Transverse colon (tissue), 4 donors: ENCODE measurements at regions not wholly inside any gene's neighbourhood (a gene's known extent, or its start where the extent isn't known, plus 50 kb on each side); places are given as distances from the start of the nearest gene placed in this dataset.

ENCODE experiments used
- CTCF ChIP-seq, 5 experiments: fragments of 200-600 bp in 3 of 5; fragments of 450-650 bp in 2 of 5; sonication (generic) in 3 of 5; IDR thresholded peaks; 1 replicate in 2 of 5; 2 replicates in 3 of 5; pipeline ENCODE4 v1.5.1; 2016 to 2017; ENCODE audit warnings: antibody characterized with exemption in 5 of 5, inconsistent platforms in 3 of 5, mild to moderate bottlenecking in 2 of 5, moderate library complexity in 1 of 5
- POLR2A ChIP-seq: fragments of 450-650 bp; IDR thresholded peaks from one replicate; pipeline ENCODE4 v1.6.1; 2016; ENCODE audit warnings: antibody characterized with exemption, mild to moderate bottlenecking, moderate library complexity
- POLR2AphosphoS5 ChIP-seq, 3 donors: sonication (generic); formaldehyde crosslinking; IDR thresholded peaks; one replicate each; pipeline ENCODE4 v1.6.1; 2016; ENCODE audit warnings: antibody characterized with exemption in 3 of 3

GRCh38 chr22:48371391-48371790, 1456.3 kb downstream of the BRD1 start:
- TF ChIP-seq POLR2A (no peak), CTCF (IDR thresholded peaks at IDR 0.05) (no peak), POLR2AphosphoS5 (IDR thresholded peaks at IDR 0.05) (no peak)
